IPS-NIHi7 (cell line): ENCODE measurements at regions not wholly inside any gene's neighbourhood (a gene's known extent, or its start where the extent isn't known, plus 50 kb on each side); places are given as distances from the start of the nearest gene placed in this dataset.
"Not testable (repeated sequence)": the region's sequence is repeated elsewhere in the genome, so short reads cannot be mapped to it uniquely, and the experiment has no call there.

Experiments
- DNase-seq: peaks from one replicate; pipeline ENCODE4 v3.0.0; 2012; ENCODE audit warnings: mixed read lengths; ENCODE audit errors: extremely low spot score

GRCh38 chr4:3926969-3927755 is 161.0 kb downstream of the ADRA2C start:
- DNase-seq, result not testable (repeated sequence)

GRCh38 chr4:3929431-3929830 is 163.2 kb downstream of the ADRA2C start:
- DNase-seq, result not testable (repeated sequence)

GRCh38 chr4:3932734-3933133 is 166.5 kb downstream of the ADRA2C start:
- DNase-seq, result not testable (repeated sequence)

GRCh38 chr4:3935406-3935805 is 169.2 kb downstream of the ADRA2C start:
- DNase-seq, result not testable (repeated sequence)

GRCh38 chr4:3936184-3936583 is 170.0 kb downstream of the ADRA2C start:
- no peak for DNase-seq

GRCh38 chr4:3937849-3938562 is 171.8 kb downstream of the ADRA2C start:
- not testable (repeated sequence) for DNase-seq

- DNase-seq, result not testable (repeated sequence)
Observed at GRCh38 chr4:3938676-3939075, 172.5 kb downstream of the ADRA2C start.

- DNase-seq, result not testable (repeated sequence)
Observed at GRCh38 chr4:3939954-3940591, 173.9 kb downstream of the ADRA2C start.

- not testable (repeated sequence) for DNase-seq
Observed at GRCh38 chr4:3941735-3942522, 175.7 kb downstream of the ADRA2C start.

- peak; percentile 43 for DNase-seq
Observed at GRCh38 chr4:3942569-3942971, 176.4 kb downstream of the ADRA2C start.

GRCh38 chr4:3943051-3943450 is 176.9 kb downstream of the ADRA2C start:
- not testable (repeated sequence) for DNase-seq

GRCh38 chr4:3945511-3946290 is 179.5 kb downstream of the ADRA2C start:
- DNase-seq, result no peak

- not testable (repeated sequence) for DNase-seq
Observed at GRCh38 chr4:3946553-3946952, 180.4 kb downstream of the ADRA2C start.

- DNase-seq, result not testable (repeated sequence)
Observed at GRCh38 chr4:3947761-3948160, 181.6 kb downstream of the ADRA2C start.

GRCh38 chr4:3948210-3948609 is 182.0 kb downstream of the ADRA2C start:
- not testable (repeated sequence) for DNase-seq

GRCh38 chr4:3949916-3950315 is 183.7 kb downstream of the ADRA2C start:
- peak; percentile 20 for DNase-seq

- not testable (repeated sequence) for DNase-seq
Observed at GRCh38 chr4:3952443-3953139, 186.4 kb downstream of the ADRA2C start.

GRCh38 chr4:3953140-3953489 is 186.9 kb downstream of the ADRA2C start:
- not testable (repeated sequence) for DNase-seq

GRCh38 chr4:3954540-3955320 is 188.5 kb downstream of the ADRA2C start:
- peak; percentile 30 for DNase-seq
